ENCODE measurements at regions not wholly inside any gene's neighbourhood (a gene's known extent, or its start where the extent isn't known, plus 50 kb on each side); places are given as distances from the start of the nearest gene placed in this dataset.

GRCh38 chr1:239858057-239858456 lies 233.6 kb upstream of the FMN2 start:
- Histone ChIP-seq H3K4me3 (no peak overlapping the region), H3K27ac (no peak overlapping the region), H3K4me1 (peaks cover 15% of the 10 kb centered on the region), H3K27me3 (no peaks in the 10 kb centered on the region), H3K9me3 (no peaks in the 10 kb centered on the region), H3K36me3 (replicated peaks in 1 of 2; ENCODE audit: insufficient read depth in 1 of 2, low read depth in 2 of 2) (no peaks in the 10 kb centered on the region)
- DNase-seq, result no peak
- WGBS, 2 donors, result 67 to 81% methylated on average over 4 of the region's 4 CpGs
- intact Hi-C loops (cut with DNase I), result no loop called here
- no peak for TF ChIP-seq CTCF (IDR thresholded peaks at IDR 0.05)
- TF ChIP-seq POLR2A (IDR thresholded peaks at IDR 0.05), result no peak
- no peak for ATAC-seq

GRCh38 chr1:239858529-239858928 lies 233.2 kb upstream of the FMN2 start:
- Histone ChIP-seq H3K4me1 (peaks cover 15% of the 10 kb centered on the region), H3K27me3 (no peaks in the 10 kb centered on the region), H3K9me3 (no peaks in the 10 kb centered on the region), H3K4me3 (no peak overlapping the region), H3K27ac (no peak overlapping the region), H3K36me3 (replicated peaks in 1 of 2; ENCODE audit: insufficient read depth in 1 of 2, low read depth in 2 of 2) (no peaks in the 10 kb centered on the region)
- 87 to 88% methylated on average over 5 of the region's 5 CpGs for WGBS, 2 donors
- ATAC-seq (no peak), DNase-seq (no peak)
- intact Hi-C loops (cut with DNase I), result no loop called here
- no peak for TF ChIP-seq CTCF (IDR thresholded peaks at IDR 0.05)
- no peak for TF ChIP-seq POLR2A (IDR thresholded peaks at IDR 0.05)

GRCh38 chr1:239861985-239862384 lies 229.7 kb upstream of the FMN2 start:
- Histone ChIP-seq H3K27me3 (no peaks in the 10 kb centered on the region), H3K4me3 (no peak overlapping the region), H3K9me3 (no peaks in the 10 kb centered on the region), H3K36me3 (replicated peaks in 1 of 2; ENCODE audit: insufficient read depth in 1 of 2, low read depth in 2 of 2) (no peaks in the 10 kb centered on the region), H3K4me1 (peaks cover 6% of the 10 kb centered on the region), H3K27ac (no peak overlapping the region)
- DNase-seq (no peak), ATAC-seq (no peak)
- no peak for TF ChIP-seq POLR2A (IDR thresholded peaks at IDR 0.05)
- TF ChIP-seq CTCF (IDR thresholded peaks at IDR 0.05), result no peak
- intact Hi-C loops (cut with DNase I), result no loop called here
- 55 to 73% methylated on average over 1 of the region's 1 CpG for WGBS, 2 donors

- DNase-seq (no peak), ATAC-seq (no peak)
- Histone ChIP-seq H3K27me3 (no peaks in the 10 kb centered on the region), H3K9me3 (no peaks in the 10 kb centered on the region), H3K27ac (no peak overlapping the region), H3K4me1 (no peaks in the 10 kb centered on the region), H3K4me3 (no peak overlapping the region), H3K36me3 (replicated peaks in 1 of 2; ENCODE audit: insufficient read depth in 1 of 2, low read depth in 2 of 2) (no peaks in the 10 kb centered on the region)
- intact Hi-C loops (cut with DNase I), result no loop called here
- WGBS, 2 donors, result 76 to 88% methylated on average over 13 of the region's 13 CpGs
- TF ChIP-seq CTCF (IDR thresholded peaks at IDR 0.05) (no peak), POLR2A (IDR thresholded peaks at IDR 0.05) (no peak)
Observed at GRCh38 chr1:239868058-239868832, 223.4 kb upstream of the FMN2 start.

- ATAC-seq, result no peak
- intact Hi-C loops (cut with DNase I), result no loop called here
- Histone ChIP-seq H3K4me1 (no peaks in the 10 kb centered on the region), H3K4me3 (no peak overlapping the region), H3K9me3 (no peaks in the 10 kb centered on the region), H3K27me3 (no peaks in the 10 kb centered on the region), H3K27ac (no peak overlapping the region), H3K36me3 (replicated peaks in 1 of 2; ENCODE audit: insufficient read depth in 1 of 2, low read depth in 2 of 2) (no peaks in the 10 kb centered on the region)
- WGBS, 2 donors, result 51 to 67% methylated on average over 6 of the region's 6 CpGs
- TF ChIP-seq POLR2A (IDR thresholded peaks at IDR 0.05) (no peak), CTCF (IDR thresholded peaks at IDR 0.05) (no peak)
- DNase-seq, result no peak
Observed at GRCh38 chr1:239870194-239870593, 221.5 kb upstream of the FMN2 start.
